ENCODE measurements at regions not wholly inside any gene's neighbourhood (a gene's known extent, or its start where the extent isn't known, plus 50 kb on each side); places are given as distances from the start of the nearest gene placed in this dataset.

DNA sequence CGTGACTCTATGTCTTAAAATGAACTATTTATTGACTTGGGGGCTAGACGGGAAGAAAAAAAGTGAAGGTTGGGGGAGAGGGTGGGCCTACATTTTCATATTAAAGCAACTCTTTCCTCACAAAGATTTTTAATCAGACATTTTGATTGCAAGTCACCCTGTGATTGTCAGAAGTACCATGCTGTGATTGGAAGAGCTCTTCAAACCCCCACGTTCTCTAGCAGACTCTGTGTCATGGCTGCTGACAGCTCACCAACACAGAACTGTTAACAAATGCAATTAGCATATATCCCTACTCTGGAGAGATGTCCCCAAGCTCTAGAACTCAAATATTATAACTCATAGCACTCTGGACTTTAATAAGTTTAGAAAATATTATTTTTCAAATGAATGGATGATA, 428.4 kb upstream of the DCC start:
- Histone ChIP-seq H3K4me3 (ENCODE audit: low read depth, low read length) (no peak overlapping the region), H3K36me3 (ENCODE audit: control insufficient read depth, insufficient read depth, low read length) (no peaks in the 10 kb centered on the region), H3K4me1 (no peaks in the 10 kb centered on the region), H3K27me3 (ENCODE audit: control insufficient read depth, insufficient read depth, low read length) (no peaks in the 10 kb centered on the region), H3K9me3 (ENCODE audit: control insufficient read depth, low read length) (no peaks in the 10 kb centered on the region), H3K79me2 (no peaks in the 10 kb centered on the region), H3K9ac (no peak overlapping the region), H2AFZ (no peak overlapping the region), H3K4me2 (ENCODE audit: low read length) (no peak overlapping the region), H3K27ac (no peak overlapping the region)
- no peak for TF ChIP-seq CTCF (IDR thresholded peaks at IDR 0.05)

DNA sequence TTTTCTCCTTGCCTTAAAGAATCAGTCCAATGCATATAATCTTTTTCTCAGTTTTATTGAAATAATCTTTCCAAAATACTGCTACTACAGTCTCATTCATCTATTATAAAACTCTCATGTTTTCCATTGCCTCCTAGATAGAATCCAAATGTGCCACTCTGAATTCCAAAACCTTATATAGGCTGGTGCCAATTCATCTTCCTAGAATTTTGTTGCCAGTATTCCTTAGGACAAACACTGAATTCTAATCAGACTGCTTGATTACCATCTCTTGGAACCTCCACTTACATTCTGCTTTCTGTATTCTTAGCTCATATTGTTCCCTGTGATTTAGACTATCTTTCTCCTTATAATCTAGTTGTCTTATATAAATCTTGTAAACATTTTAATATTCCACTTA, 427.6 kb upstream of the DCC start:
- Histone ChIP-seq H3K4me3 (ENCODE audit: low read depth, low read length) (no peak overlapping the region), H3K4me2 (ENCODE audit: low read length) (no peak overlapping the region), H3K27me3 (ENCODE audit: control insufficient read depth, insufficient read depth, low read length) (no peaks in the 10 kb centered on the region), H2AFZ (no peak overlapping the region), H3K9me3 (ENCODE audit: control insufficient read depth, low read length) (no peaks in the 10 kb centered on the region), H3K9ac (no peak overlapping the region), H3K4me1 (no peaks in the 10 kb centered on the region), H3K27ac (no peak overlapping the region), H3K79me2 (no peaks in the 10 kb centered on the region), H3K36me3 (ENCODE audit: control insufficient read depth, insufficient read depth, low read length) (no peaks in the 10 kb centered on the region)
- TF ChIP-seq CTCF (IDR thresholded peaks at IDR 0.05): no peak

DNA sequence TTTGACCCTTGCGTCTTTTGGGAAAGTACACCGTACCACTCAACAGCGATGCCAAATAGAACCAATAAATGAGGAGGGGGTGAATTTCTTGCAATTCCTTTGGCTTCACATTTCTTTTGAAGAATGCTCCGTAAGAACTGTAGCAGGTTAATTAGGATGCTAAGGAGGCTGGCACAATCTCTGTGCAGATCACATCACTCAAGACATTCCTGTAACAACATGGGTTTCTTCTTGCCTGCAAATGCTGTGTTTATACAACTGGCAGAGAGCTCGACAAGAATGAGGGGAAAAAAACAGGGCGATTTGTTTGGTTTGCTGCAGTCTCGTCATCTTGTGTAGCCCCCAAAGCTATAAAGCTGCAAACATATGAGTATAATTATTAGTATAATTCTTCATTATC, 424.8 kb upstream of the DCC start:
- H3K9me3 ChIP-seq (ENCODE audit: control insufficient read depth, low read length): no peaks in the 10 kb centered on the region
- no peak overlapping the region for H3K27ac ChIP-seq
- no peak overlapping the region for H2AFZ ChIP-seq
- H3K4me1 ChIP-seq: no peaks in the 10 kb centered on the region
- H3K9ac ChIP-seq: no peak overlapping the region
- TF ChIP-seq CTCF (IDR thresholded peaks at IDR 0.05): no peak
- no peaks in the 10 kb centered on the region for H3K27me3 ChIP-seq (ENCODE audit: control insufficient read depth, insufficient read depth, low read length)
- H3K4me2 ChIP-seq (ENCODE audit: low read length): no peak overlapping the region
- H3K79me2 ChIP-seq: no peaks in the 10 kb centered on the region
- no peaks in the 10 kb centered on the region for H3K36me3 ChIP-seq (ENCODE audit: control insufficient read depth, insufficient read depth, low read length)
- no peak overlapping the region for H3K4me3 ChIP-seq (ENCODE audit: low read depth, low read length)

DNA sequence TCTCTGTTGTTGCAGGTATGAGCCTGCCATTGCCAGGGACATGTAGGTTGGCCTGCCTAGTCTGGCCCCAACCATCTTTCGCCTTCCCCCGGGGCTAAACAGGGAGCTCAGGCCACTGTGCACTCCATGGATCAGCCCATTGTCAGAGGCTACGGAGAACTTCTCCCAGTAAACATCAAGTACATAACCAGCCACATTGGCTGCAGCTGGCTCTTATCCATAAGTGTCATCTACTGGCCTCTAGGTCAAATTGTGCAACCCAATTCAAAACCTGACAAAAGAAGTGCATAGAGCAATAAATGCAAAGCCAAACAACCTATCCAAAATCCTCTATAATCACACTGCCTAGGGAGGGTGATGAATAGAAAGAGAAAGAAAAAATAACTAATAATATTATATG, 418.1 kb upstream of the DCC start:
- Histone ChIP-seq H3K9ac (no peak overlapping the region), H3K27ac (no peak overlapping the region), H3K79me2 (no peaks in the 10 kb centered on the region), H3K4me3 (ENCODE audit: low read depth, low read length) (no peak overlapping the region), H3K9me3 (ENCODE audit: control insufficient read depth, low read length) (no peaks in the 10 kb centered on the region), H3K36me3 (ENCODE audit: control insufficient read depth, insufficient read depth, low read length) (no peaks in the 10 kb centered on the region), H2AFZ (no peak overlapping the region), H3K27me3 (ENCODE audit: control insufficient read depth, insufficient read depth, low read length) (no peaks in the 10 kb centered on the region), H3K4me1 (no peaks in the 10 kb centered on the region), H3K4me2 (ENCODE audit: low read length) (no peak overlapping the region)
- no peak for TF ChIP-seq CTCF (IDR thresholded peaks at IDR 0.05)

DNA sequence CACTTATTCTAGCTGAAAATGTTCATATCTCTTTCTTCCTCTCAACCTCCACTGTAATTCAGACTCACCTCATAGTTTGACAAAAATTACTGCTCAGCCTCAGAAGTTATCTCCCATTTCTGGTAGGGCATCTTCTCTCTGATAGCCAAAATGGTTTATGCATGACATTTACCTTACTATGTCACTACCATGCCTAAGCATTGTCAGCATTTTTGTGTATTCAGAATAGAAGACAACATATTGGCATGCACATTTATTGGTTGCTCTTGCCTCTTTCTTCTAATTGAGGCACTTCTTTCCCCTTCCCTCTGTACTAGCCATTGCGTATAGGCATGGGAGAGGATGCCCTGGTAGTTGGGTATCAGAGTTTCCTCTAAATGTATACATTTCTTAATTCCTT, 406.1 kb upstream of the DCC start:
- Histone ChIP-seq H3K79me2 (no peaks in the 10 kb centered on the region), H3K4me1 (no peaks in the 10 kb centered on the region), H3K27me3 (ENCODE audit: control insufficient read depth, insufficient read depth, low read length) (no peaks in the 10 kb centered on the region), H3K36me3 (ENCODE audit: control insufficient read depth, insufficient read depth, low read length) (no peaks in the 10 kb centered on the region), H3K9ac (no peak overlapping the region), H3K27ac (no peak overlapping the region), H2AFZ (no peak overlapping the region), H3K4me3 (ENCODE audit: low read depth, low read length) (no peak overlapping the region), H3K9me3 (ENCODE audit: control insufficient read depth, low read length) (no peaks in the 10 kb centered on the region), H3K4me2 (ENCODE audit: low read length) (no peak overlapping the region)
- TF ChIP-seq CTCF (IDR thresholded peaks at IDR 0.05): no peak

Measured in parathyroid adenoma (tissue), 2 donors.